NCI-H1105 treated with DMSO at 0.1 percent for 48 hours (cell line): ENCODE measurements at regions not wholly inside any gene's neighbourhood (a gene's known extent, or its start where the extent isn't known, plus 50 kb on each side); places are given as distances from the start of the nearest gene placed in this dataset.

Experiments
- DNase-seq: peaks from one replicate; lab custom pipeline; 2025; lab: John Stamatoyannopoulos, UW

DNA sequence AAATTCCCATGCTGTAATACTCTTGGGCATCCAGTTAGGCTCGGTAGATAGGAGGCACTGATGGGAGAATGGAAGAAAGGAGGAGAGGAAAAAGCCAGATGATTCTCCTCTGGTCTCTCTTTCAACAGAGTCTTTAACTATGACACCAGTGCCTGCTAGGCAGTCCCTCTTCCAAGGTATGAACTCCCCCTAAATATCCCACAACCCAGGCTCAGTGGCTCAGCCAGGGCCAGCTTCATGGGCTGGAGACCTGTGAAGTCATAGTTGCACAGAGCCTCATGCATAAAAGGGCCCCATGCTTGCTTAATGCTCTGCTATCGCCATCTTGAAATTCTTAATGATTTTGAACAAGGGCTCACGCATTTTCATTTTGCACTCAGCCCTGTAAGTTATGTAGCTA lies 869.2 kb upstream of the GCFC2 start:
- DNase-seq = no peak

DNA sequence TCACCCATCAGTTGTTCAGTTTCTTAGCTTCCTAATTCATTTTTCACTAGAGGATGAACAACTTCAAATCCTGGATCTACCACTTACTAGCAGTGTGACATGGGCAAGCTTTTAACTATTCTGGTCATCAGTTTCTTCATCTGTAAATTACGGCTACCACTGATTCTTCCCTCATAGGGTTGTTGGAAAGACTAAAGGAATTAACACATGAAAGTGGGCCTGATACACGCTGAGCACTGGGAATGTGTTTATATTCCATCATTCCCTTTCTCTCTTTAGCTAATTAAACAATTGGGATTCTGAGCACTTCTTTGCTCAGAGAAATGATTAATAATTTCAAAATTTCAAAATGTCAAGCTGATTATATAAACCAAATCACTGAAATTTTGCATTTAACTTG lies 862.3 kb upstream of the GCFC2 start:
- no peak for DNase-seq

DNA sequence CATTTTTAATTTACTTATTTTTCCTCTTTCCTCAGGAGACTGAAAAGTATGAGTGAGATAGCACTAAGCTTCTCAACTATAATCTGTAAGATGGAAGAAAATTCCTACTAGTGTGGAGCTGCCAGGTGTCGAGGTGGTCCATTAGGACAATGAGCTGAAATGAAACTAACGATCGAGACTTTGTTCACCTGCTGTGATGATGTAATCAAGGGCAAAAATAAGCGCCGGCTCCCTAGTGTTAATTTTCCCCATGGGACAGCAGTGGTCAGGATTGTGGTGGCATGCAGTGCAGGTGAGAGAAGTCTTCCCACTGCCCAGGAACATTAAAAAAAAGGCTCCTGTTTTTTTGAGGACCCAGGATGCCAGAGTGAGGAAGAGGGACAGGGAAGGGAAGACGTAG lies 859.1 kb upstream of the GCFC2 start:
- no peak for DNase-seq

DNA sequence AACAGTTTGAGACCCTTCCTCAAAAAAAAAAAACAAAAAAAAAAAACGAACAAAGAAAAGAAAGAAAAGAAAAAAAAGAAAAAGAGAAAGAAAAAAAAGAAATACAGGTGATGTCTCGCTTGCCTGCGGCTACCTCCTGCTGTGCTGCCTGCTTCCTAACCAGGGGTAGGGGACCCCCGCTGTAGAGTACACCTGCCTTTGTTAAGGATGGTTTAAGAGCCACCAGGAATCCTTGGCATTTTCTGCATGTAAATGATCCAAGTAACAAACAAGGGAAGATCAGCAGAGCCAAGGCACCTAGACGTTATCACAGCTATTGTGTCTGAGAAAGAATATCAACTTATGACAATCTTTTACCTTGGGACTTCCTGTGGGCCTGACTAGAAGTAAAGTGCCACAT lies 856.8 kb upstream of the GCFC2 start:
- no peak for DNase-seq

DNA sequence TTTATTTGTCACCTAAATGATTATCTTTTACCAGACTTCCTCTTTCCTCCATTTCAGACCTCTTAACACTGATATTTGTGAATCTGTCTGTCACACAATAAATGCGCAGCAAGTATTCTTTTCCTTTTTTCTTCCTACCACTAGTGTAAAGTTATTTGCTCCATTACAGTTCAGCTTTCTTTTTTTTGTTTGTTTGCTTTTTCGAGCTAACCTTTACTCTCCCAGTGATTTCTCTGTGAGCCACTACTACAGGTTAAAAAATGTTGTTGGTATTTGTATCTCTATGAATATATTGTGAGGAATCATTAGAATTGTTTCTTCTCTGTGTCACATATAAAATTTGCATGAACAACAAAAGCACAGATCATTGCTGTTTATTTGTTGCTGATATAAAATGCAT lies 854.0 kb upstream of the GCFC2 start:
- no peak for DNase-seq

DNA sequence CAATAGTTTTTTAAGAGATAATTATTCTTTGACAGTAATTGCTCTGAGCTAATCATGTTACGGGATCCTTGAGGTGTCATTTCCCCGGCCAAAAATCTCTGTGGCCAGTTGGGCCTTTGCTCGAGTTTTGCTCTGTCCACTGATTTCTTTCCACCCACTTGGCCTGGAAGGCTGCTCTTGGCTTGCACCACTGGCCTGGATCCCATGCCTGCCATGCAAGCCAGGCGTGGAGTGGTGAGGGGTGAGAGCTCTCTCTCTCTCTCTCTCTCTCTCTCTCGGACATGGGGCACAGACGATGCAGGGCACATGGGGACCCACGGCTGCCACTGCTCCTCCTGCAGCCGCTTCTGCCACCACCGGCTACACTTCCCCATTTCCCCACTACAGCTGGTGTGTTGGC lies 853.0 kb upstream of the GCFC2 start:
- no peak for DNase-seq

DNA sequence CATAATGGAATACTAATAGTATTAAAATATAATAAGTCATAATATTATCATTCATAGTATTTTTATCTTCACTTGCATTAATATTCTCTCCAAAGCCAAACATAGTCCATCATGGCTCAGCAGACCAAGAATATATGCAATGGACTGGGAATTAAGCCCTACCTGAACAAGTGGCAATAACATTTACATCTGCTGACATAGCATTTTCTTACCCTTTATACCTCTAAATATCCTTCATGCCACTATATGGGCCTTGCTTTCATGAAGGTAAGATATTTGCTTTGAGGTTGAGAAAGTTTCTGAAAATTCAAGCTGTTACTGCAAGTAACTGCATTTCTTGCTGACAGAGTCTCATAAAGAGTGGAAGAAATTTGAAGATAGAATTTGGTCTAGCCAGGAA lies 847.4 kb upstream of the GCFC2 start:
- no peak for DNase-seq

DNA sequence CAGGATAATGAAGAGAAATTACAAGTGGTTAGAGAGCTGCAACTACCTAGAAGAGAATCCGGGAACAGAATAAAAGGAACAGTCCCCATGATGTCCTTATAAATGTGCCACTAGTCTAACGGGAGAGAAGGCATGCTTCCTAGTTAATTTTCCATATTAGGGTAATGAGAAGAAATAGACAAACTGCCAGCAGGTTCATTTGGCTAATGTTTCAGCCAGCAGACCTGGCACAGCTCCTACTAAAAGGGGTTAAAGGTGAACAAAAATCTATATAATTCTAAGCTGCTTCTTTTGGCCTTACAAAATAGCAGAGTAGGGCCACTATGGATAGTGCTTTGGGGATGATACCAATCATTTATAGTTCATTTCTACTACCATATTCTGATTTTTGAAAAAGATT lies 845.3 kb upstream of the GCFC2 start:
- peak; percentile 49 for DNase-seq

DNA sequence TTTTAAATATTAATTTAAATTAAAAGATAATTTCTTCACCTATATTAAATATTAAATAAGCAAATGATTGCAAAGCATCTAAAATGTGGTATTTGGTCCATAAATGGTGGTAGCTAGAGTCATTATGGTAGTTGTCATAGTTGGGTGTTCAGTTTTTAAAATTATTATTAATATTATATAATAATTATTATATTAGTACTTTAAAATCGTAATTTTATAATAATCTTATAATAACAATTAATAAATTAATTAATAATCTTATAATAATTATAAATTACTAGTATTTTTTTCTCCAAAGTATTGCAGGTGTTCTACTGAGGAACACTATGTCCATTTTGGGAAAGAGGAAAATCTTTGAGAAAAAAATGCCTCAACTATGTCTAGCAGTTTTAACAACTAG lies 835.5 kb upstream of the GCFC2 start:
- no peak for DNase-seq

DNA sequence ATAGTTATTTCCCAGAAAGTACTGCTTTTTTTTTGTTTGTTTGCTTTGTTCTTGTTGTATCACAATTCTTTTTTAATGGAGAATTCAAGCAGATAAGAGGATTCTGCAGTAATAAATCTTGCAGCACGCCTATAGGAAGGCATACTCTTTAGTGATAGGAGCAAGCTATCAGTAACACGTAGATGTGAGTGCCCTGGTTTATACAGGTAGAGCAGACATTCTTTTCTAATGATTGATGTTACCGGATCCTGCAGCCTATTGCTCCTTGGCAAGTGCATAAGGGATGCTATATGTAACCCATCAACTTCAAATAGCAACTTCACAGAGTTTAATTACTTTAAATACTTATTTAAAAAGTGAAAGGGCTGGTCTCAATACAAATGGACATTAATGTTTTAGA lies 834.2 kb upstream of the GCFC2 start:
- no peak for DNase-seq

DNA sequence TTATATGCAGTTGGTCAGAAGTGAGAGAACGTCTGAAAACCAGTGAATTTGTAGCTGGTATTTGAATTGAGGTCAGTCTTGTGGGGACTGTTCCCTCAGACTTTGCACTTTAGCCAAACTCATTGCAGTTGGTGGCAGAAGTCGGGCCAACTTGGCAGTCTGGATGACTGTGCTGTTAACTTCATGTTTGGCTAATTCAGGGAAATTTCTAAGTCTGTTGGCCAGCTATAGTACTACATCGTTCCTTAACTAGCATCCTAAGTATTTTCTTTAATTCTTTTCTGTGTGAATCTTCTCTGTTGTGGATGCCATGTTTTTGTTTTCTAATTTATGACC lies 806.8 kb upstream of the GCFC2 start:
- DNase-seq = no peak

DNA sequence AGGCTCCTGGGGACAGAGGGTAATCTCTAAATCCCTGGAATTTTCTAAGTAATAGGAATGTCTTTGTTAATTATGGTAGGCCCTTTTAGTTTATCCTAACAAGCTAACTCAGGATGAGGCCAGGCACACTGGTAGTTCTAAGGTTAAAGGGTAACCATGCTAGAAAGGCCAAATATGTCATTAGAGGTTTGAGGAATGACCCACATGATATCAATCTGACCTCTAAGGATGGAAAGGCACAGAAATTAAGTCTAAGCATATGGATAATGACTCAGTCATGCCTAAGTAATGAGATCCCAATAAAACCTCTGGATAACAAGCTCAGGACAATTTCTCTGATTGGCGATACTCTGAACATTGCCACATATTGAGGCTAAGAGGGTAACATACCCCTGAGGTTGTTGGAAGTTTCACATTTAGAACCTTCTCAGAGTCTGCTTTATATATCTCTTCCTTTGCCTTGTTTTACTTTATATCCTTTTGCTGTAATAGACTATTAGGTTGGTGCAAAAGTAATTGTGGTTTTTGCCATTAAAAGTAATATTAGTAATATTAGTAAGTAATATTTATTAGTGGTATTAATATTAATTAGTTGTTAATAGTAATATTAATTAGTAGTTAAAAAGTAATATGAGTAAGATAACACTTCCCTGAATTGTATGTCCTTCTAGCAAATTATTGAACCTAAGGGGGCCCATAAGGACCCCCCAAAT lies 806.3 kb upstream of the GCFC2 start:
- no peak for DNase-seq

DNA sequence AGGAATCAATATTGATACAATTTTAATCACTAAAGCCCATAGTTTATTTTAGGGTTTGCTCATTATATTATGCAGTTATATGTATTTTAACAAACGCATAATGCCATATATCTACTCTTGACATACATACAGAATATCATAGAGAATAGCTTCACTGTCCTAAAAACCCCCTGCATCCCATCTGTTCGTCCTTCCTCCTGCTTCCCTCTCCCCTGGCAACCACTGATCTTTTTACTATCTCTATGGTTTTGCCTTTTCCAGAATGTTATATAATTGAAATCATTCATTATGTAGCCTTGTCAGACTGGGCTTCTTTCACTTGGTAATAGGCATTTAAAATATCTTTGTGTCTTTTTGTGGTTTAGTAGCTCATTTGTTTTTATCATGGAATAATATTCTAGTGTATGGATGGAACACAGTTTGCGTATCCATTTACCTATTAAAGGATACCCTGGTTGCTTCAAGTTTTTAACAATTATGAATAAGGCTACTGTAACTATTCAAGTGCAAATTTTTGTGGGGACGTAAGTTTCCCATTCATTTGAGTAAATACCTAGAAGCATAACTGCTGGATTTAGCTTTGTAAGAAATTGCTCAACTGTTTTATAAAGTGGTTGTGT lies 801.6 kb upstream of the GCFC2 start:
- no peak for DNase-seq

DNA sequence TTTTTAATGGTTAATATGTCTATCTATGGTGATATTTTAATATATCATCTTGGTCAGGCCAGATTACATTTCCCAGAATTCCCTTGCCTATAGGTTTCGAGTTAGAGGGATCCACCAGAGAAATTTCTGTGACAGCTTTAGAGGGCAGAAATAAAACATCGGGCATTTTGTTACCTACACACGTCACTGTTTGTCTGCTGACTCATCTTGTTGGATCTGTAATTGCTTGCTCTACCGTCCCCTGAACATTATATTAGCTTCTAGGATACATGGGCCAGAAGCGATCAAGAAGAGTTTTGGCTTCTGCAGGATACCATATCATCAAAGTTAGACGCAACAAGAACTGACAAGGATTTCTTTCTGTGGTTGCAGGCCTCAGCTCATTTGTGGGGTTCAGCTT lies 795.8 kb upstream of the GCFC2 start:
- no peak for DNase-seq

DNA sequence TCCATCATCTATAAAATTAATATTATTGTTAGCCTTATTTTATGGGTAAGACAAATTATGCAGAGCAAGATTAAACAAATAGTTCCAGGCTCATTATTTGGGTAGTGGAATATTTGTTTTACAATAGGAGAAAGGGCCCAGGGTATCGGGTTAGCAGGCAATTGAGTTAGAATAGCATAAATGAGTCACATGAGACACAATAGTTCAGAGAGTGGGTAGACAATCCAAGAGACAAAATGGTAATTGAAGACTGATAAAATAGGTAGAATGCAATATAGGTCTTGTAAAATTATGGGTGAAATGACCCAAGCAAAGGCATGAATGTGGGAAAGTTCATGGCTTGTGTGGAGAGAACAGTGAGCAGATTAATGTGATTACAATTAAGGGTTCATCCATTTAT lies 790.9 kb upstream of the GCFC2 start:
- no peak for DNase-seq

DNA sequence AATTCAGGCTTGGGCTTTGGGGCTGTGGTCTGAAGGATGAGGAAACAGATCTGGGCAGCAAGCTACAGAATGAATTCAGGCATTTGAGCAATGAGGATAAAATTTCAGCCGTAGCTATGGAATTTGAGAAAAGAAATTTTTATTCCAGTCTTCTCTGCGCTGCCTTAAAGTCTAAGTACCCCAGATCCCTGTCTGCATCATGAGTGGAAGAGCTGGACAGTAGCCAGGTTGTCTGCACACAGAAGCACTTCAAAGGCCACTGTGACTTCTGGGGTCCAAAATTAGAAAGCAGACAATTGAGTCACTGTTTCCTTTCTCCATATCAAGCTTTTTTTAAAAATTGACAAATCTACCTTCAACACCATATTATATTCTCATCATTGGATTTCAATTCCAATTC lies 787.6 kb upstream of the GCFC2 start:
- no peak for DNase-seq

DNA sequence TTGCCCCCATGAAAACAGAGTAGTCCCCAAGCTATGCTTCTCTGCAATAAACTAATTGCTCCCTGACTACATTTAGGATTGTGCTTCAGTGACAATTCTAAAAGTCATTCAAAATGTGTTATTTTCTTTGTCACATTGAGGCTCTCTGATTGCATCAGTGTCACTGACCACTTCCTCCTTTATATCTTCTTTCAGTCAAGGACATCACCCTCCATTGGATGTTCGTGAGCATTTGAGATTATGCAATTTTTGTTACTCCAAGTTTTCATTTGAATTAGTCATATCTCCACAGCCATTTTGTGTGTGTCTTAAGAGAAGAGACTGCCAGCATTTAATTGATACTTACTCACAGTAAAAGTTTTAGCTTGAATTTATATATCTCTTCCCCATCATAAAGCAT lies 780.8 kb upstream of the GCFC2 start:
- DNase-seq = no peak

DNA sequence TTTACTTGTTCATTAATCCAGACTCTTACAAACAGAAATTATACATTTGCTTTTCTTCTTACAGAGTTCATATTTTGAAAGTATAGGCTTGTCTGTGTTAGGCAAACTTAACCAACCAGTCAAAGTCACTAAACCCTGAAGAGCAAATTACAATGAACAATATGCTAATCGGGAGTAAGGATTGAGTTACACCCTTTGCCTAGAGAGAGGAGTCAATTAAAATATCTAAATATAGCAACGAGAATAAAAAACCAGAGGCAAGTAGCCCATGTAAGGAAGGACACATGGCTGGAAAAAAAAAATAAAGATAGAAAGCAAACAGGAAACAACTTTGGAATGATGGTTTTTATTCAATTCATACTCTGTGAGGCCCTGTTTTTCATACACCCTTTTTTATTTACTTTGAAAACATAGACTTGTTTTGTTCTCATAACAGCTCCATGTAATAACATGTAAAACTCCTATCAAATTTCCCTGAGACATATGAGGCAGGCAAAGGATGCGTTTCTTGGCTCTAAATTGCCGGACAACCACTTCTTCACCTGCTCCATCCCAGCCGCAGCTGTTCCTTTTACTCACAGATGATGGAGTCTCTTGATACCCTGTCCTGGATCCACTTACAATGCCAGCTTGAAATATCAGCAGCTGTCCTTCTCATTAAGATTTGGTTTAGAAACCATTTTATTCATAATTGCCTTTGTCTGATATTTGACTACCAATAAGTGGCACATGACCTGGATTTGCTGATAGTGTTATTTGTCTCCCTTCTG lies 767.7 kb upstream of the GCFC2 start:
- peak; percentile 93 for DNase-seq

DNA sequence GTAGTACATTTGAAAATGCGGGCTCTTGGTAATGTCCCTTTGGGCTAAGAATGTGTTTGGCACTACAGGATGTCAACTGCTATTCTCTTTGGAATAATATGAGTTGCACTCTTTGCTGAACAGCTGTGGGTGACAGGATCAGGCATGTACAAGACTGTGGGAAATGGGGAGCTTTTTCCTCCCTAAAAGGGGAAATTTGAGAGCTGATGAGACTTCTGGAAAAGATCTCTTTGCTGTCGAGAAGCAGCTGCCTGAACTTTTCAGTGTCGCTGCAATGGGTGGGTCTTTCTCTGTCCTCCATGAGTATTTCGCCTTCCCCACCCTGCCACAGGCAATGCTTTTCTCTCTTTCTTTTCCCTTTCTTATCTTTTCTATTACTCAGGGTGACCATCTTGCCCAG lies 762.2 kb upstream of the GCFC2 start:
- no peak for DNase-seq

DNA sequence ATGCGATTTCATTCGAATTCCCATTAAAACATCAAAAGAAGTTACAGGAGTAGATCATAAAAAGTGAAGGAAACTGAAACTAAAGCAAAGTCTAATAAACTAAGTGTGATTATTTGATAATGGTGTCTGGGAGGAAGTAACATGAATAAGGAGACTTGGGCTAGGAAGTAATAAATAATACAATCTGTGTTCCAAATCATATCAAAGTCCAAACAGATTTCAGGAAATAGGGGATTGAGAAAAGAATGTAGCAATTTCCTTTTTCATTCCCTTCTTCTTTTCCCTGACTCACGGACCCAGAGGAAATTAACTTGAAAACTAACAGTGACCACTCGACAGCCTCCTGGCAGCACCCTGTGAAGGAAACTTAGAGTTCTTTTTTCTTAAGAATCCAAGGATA lies 758.4 kb upstream of the GCFC2 start:
- no peak for DNase-seq

DNA sequence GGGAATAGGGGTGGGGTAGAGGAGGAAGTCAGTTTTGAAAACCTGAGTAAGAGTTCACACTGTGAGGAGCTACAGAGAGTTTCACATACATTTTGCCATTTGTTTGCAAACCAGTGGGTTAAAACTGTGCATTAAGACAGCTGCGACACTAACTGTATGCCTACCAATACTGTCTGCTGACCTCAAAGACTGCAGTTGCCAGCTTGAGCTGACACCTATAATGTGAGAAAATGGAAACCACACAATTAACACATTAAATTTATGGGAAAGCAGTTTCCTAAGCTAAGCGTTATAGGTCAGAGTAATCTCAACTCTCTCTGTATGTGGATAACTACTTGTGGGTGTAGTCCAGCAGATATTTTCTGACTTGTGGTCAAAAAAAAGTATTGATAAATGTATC lies 756.6 kb upstream of the GCFC2 start:
- DNase-seq = no peak

DNA sequence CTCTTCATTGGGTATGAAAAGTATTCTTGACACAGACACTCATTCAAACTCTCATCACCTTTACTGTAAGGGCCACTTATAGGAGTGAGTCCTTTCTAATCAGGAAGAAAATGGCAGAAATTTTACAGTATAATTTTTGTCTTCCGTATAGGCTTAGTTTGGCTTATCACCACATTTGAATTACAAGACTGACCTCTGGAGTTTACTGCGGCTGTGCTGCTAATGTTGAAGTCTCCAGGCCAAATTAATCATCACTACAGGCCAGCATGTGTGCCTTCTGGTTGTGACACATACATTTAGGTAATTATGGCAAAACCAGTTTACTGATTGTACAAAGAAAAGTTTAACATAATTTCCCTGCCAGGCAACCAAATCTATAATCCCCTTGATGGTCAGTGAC lies 753.6 kb upstream of the GCFC2 start:
- DNase-seq = no peak

DNA sequence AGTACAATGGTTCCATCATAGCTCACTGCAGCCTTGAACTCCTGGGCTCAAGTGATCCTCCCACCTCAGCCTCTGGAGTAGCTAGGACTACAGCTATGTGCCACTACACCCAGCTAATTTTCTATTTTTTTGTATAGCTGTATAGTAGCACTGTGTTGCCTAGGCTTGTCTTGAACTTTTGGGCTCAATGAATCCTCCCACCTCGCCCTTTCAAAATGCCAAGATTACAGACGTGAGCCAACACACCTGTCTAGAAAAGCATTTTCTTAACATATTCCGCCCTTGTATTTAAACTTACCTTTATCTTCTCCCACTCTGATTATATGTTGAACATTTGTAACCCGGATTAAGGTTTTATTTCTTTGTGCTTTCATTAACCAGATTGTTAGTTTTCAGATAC lies 750.7 kb upstream of the GCFC2 start:
- DNase-seq = no peak

DNA sequence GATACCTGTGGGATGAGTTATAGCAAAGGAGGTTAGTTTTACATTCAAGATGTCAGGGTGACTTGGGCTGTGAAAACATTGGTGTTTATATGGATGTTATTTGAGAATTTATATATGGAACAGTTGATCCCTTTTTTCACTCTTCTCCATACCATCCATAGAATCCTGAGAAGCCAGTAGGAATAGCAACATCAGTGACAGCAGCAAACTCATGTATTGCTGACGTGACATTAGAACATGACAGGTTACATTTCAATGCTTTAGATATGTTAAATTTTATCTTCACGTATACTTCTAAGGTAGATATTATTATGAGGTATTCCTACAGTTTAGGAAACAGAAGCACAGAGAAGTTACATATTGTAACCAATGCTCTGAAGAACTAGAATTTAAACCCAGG lies 745.2 kb upstream of the GCFC2 start:
- DNase-seq = no peak
